Right ventricle myocardium superior (tissue), 1 donor: ENCODE measurements at regions not wholly inside any gene's neighbourhood (a gene's known extent, or its start where the extent isn't known, plus 50 kb on each side); places are given as distances from the start of the nearest gene placed in this dataset.

Source experiments
- ATAC-seq: fragments of 200-7000 bp; cut with Tn5 transposase; one replicate; pipeline ENCODE4 v1.9.1; 2020; ENCODE audit warnings: mild to moderate bottlenecking; ENCODE audit not compliant: poor library complexity
- DNase-seq: peaks from one replicate; pipeline ENCODE4 v3.0.0-alpha.2; 2020
- intact Hi-C: fragments of 100-400 bp; cut with DNase I; formaldehyde crosslinking; loops from one replicate; pipeline ENCODE4 v1.11.2; 2022
- donor health status: DM: no; HTN: yes; CAD: no; lungs with severe emphysema.

GRCh38 chr13:83295686-83296085 lies 586.6 kb downstream of the SLITRK1 start:
- DNase-seq (no peak), ATAC-seq (no peak)
- intact Hi-C loops: no loop called here

- ATAC-seq (no peak), DNase-seq (no peak)
- intact Hi-C loops: no loop called here
Observed at GRCh38 chr13:83286737-83287136, 595.5 kb downstream of the SLITRK1 start.

- ATAC-seq (no peak), DNase-seq (no peak)
- intact Hi-C loops: no loop called here
Observed at GRCh38 chr13:83281654-83282053, 600.6 kb downstream of the SLITRK1 start.

- ATAC-seq (no peak), DNase-seq (no peak)
- intact Hi-C loops: no loop called here
Observed at GRCh38 chr13:83274679-83275078, 607.6 kb downstream of the SLITRK1 start.

GRCh38 chr13:83272652-83273240 lies 609.5 kb downstream of the SLITRK1 start:
- no peak for ATAC-seq
- no peak for DNase-seq
- intact Hi-C loops: no loop called here

GRCh38 chr13:83272076-83272475 lies 610.2 kb downstream of the SLITRK1 start:
- intact Hi-C loops: no loop called here
- ATAC-seq (no peak), DNase-seq (no peak)

GRCh38 chr13:83265279-83265678 lies 617.0 kb downstream of the SLITRK1 start:
- DNase-seq: no peak
- ATAC-seq: no peak
- intact Hi-C loops: no loop called here

- intact Hi-C loops: no loop called here
- ATAC-seq: no peak
- DNase-seq: no peak
Observed at GRCh38 chr13:83248751-83249150, 633.5 kb downstream of the SLITRK1 start.

- intact Hi-C loops: no loop called here
- DNase-seq (no peak), ATAC-seq (no peak)
Observed at GRCh38 chr13:83232626-83233025, 649.6 kb downstream of the SLITRK1 start.

- DNase-seq (no peak), ATAC-seq (no peak)
- intact Hi-C loops: no loop called here
Observed at GRCh38 chr13:83229574-83230305, 652.5 kb downstream of the SLITRK1 start.

- ATAC-seq: no peak
- intact Hi-C loops: no loop called here
Observed at GRCh38 chr13:83223546-83223945, 658.7 kb downstream of the SLITRK1 start.

GRCh38 chr13:83221813-83222241 lies 660.4 kb downstream of the SLITRK1 start:
- intact Hi-C loops: no loop called here
- no peak for ATAC-seq
- DNase-seq: no peak

More at GRCh38 chr13:83223546-83223945, 658.7 kb downstream of the SLITRK1 start:
- no peak for DNase-seq

- ATAC-seq (no peak), DNase-seq (no peak)
- intact Hi-C loops: no loop called here
Observed at GRCh38 chr13:83221256-83221655, 661.0 kb downstream of the SLITRK1 start.

- no peak for ATAC-seq
- intact Hi-C loops: no loop called here
- no peak for DNase-seq
Observed at GRCh38 chr13:83220241-83220640, 662.0 kb downstream of the SLITRK1 start.

- ATAC-seq (no peak), DNase-seq (no peak)
- intact Hi-C loops: no loop called here
Observed at GRCh38 chr13:83219832-83220231, 662.4 kb downstream of the SLITRK1 start.

- ATAC-seq (no peak), DNase-seq (no peak)
- intact Hi-C loops: no loop called here
Observed at GRCh38 chr13:83216479-83217245, 665.6 kb downstream of the SLITRK1 start.

GRCh38 chr13:83215627-83216026 lies 666.6 kb downstream of the SLITRK1 start:
- ATAC-seq (no peak), DNase-seq (no peak)
- intact Hi-C loops: no loop called here

GRCh38 chr13:83214452-83214851 lies 667.8 kb downstream of the SLITRK1 start:
- ATAC-seq (no peak), DNase-seq (no peak)
- intact Hi-C loops: no loop called here

- ATAC-seq: no peak
- DNase-seq: no peak
- intact Hi-C loops: no loop called here
Observed at GRCh38 chr13:83211301-83211700, 671.0 kb downstream of the SLITRK1 start.

GRCh38 chr13:83204886-83205285 lies 677.4 kb downstream of the SLITRK1 start:
- ATAC-seq (no peak), DNase-seq (no peak)
- intact Hi-C loops: no loop called here
